ENCODE measurements at regions not wholly inside any gene's neighbourhood (a gene's known extent, or its start where the extent isn't known, plus 50 kb on each side); places are given as distances from the start of the nearest gene placed in this dataset.

- no peaks in the 10 kb centered on the region for H3K23me2 ChIP-seq (ENCODE audit: low read depth, low read length)
- H3K14ac ChIP-seq (ENCODE audit: insufficient read length), result no peak overlapping the region
- no peak overlapping the region for H4K5ac ChIP-seq (ENCODE audit: insufficient read length, low read depth, low read length)
- H3K79me1 ChIP-seq (ENCODE audit: low read depth, low read length), result no peaks in the 10 kb centered on the region
- 95% methylated on average over 2 of the region's 2 CpGs; no CpG with 5 or more reads in 1 of the 2 experiments for WGBS, 2 experiments (ENCODE audit: extremely low coverage in 1 of 2, insufficient coverage in 1 of 2, insufficient read length in 1 of 2, insufficient replicate concordance in 2 of 2, low coverage in 1 of 2, low lambda C conversion rate in 2 of 2, missing lambda C conversion rate in 1 of 2)
- no peak overlapping the region for H2BK20ac ChIP-seq (ENCODE audit: low read length)
- no peak overlapping the region for H3K4ac ChIP-seq (replicated peaks; ENCODE audit: insufficient read length, low read depth, low read length)
- no peaks in the 10 kb centered on the region for H3K79me2 ChIP-seq (ENCODE audit: control insufficient read depth in 1 of 2, insufficient read depth in 2 of 2, low read length in 2 of 2)
- DNase-seq (ENCODE audit: low read depth in 1 of 2, low spot score in 2 of 2) (no peak), FAIRE-seq (no peak)
- ChIA-PET CTCF (ENCODE audit: partially characterized antibody) (no interaction called here), POLR2A (ENCODE audit: partially characterized antibody) (no interaction called here)
- no peak overlapping the region for H3K9ac ChIP-seq (replicated peaks in 1 of 4; ENCODE audit: extremely low read depth in 1 of 4, low read depth in 3 of 4, low read length in 3 of 4)
- H3K9me3 ChIP-seq (ENCODE audit: insufficient read depth in 2 of 2, low read depth in 1 of 2, low read length in 1 of 2), result peaks cover 6 to 7% of the 10 kb centered on the region in 2 experiments; a peak in 2 of 4 replicates
- no peak overlapping the region for H3K4me2 ChIP-seq (ENCODE audit: insufficient read depth in 1 of 2, low read depth in 2 of 2, low read length in 2 of 2)
- H2BK5ac ChIP-seq (ENCODE audit: low read depth, low read length), result no peak overlapping the region
- TF ChIP-seq GABPA (IDR thresholded peaks at IDR 0.05; ENCODE audit: borderline replicate concordance, insufficient read depth, low read length), result no peak
- TF ChIP-seq BRCA1 (IDR thresholded peaks at IDR 0.05; ENCODE audit: low read depth, low read length), result no peak
- no peak for TF ChIP-seq RAD21 (IDR thresholded peaks at IDR 0.05 in 1 of 2, conservative IDR thresholded peaks at IDR 0.05 in 1 of 2; ENCODE audit: low read depth in 2 of 2, low read length in 2 of 2)
- no peak for TF ChIP-seq CREB1 (IDR thresholded peaks at IDR 0.05)
- no peak for TF ChIP-seq KDM1A (IDR thresholded peaks at IDR 0.05; ENCODE audit: borderline replicate concordance, low read length)
- TF ChIP-seq ASH2L (IDR thresholded peaks at IDR 0.05; ENCODE audit: low read length), result no peak
- H4K8ac ChIP-seq (ENCODE audit: extremely low read depth, insufficient read depth, low read length), result no peak overlapping the region
- no peak overlapping the region for H2AK5ac ChIP-seq (ENCODE audit: low read depth, low read length)
- no peaks in the 10 kb centered on the region for H4K20me1 ChIP-seq (replicated peaks in 1 of 2; ENCODE audit: control insufficient read depth in 1 of 2, insufficient read depth in 2 of 2, low read length in 2 of 2)
- no peak overlapping the region for H3K18ac ChIP-seq (ENCODE audit: extremely low read depth, low read length)
- H2AFZ ChIP-seq (ENCODE audit: low read length), result no peak overlapping the region
- no peaks in the 10 kb centered on the region for H3K36me3 ChIP-seq (ENCODE audit: control insufficient read depth in 2 of 4, insufficient read depth in 4 of 4, low read length in 3 of 4)
- no peak overlapping the region for H2BK15ac ChIP-seq (ENCODE audit: low read length)
- H3K4me1 ChIP-seq (replicated peaks in 1 of 4; ENCODE audit: control insufficient read depth in 3 of 4, insufficient read depth in 4 of 4, low read length in 3 of 4), result no peaks in the 10 kb centered on the region
- H4K91ac ChIP-seq (replicated peaks; ENCODE audit: insufficient read length, low read length), result no peak overlapping the region
- no peak overlapping the region for H3K56ac ChIP-seq (replicated peaks; ENCODE audit: insufficient read length, low read depth, low read length)
- H2BK120ac ChIP-seq (replicated peaks; ENCODE audit: low read depth, low read length), result no peak overlapping the region
- no peak overlapping the region for H3K4me3 ChIP-seq (ENCODE audit: extremely low read depth in 1 of 4, insufficient read depth in 2 of 4, low read depth in 3 of 4, low read length in 4 of 4)
- no peak overlapping the region for H2BK12ac ChIP-seq (ENCODE audit: low read depth, low read length)
- H3K23ac ChIP-seq (ENCODE audit: insufficient read length), result no peak overlapping the region
- H3K27ac ChIP-seq (ENCODE audit: low read depth, low read length), result no peak overlapping the region
- H3K27me3 ChIP-seq (replicated peaks in 1 of 4; ENCODE audit: control insufficient read depth in 3 of 4, extremely low read depth in 1 of 4, insufficient read depth in 3 of 4, low read length in 3 of 4), result no peaks in the 10 kb centered on the region
These were observed 629.3 kb upstream of the ST8SIA4 start for GRCh38 chr5:101532430-101532829.

Data from H1 (cell line).